ENCODE measurements at regions not wholly inside any gene's neighbourhood (a gene's known extent, or its start where the extent isn't known, plus 50 kb on each side); places are given as distances from the start of the nearest gene placed in this dataset.

GRCh38 chr1:99531578-99532275 is 114.2 kb upstream of the PALMD start:
- Histone ChIP-seq H3K36me3 (no peaks in the 10 kb centered on the region), H3K4me3 (no peak overlapping the region), H3K9me3 (no peaks in the 10 kb centered on the region), H3K4me1 (no peaks in the 10 kb centered on the region), H3K27me3 (no peaks in the 10 kb centered on the region), H3K27ac (no peak overlapping the region)
- no peak for DNase-seq (ENCODE audit: low spot score in 2 of 2)
- TF ChIP-seq POLR2AphosphoS5 (IDR thresholded peaks at IDR 0.05) (no peak), POLR2A (IDR thresholded peaks at IDR 0.05) (no peak), CTCF (IDR thresholded peaks at IDR 0.05) (no peak)
- intact Hi-C loops (cut with DNase I; ENCODE audit: low total_unique reads) = no loop called here

- no peaks in the 10 kb centered on the region for H3K27me3 ChIP-seq
- H3K36me3 ChIP-seq = no peaks in the 10 kb centered on the region
- no peak for DNase-seq (ENCODE audit: low spot score in 2 of 2)
- H3K9me3 ChIP-seq = no peaks in the 10 kb centered on the region
- intact Hi-C loops (cut with DNase I; ENCODE audit: low total_unique reads) = no loop called here
- H3K4me3 ChIP-seq = no peak overlapping the region
- no peak for TF ChIP-seq POLR2AphosphoS5 (IDR thresholded peaks at IDR 0.05)
- no peak for TF ChIP-seq POLR2A (IDR thresholded peaks at IDR 0.05)
- TF ChIP-seq CTCF (IDR thresholded peaks at IDR 0.05) = no peak
- H3K27ac ChIP-seq = no peak overlapping the region
- H3K4me1 ChIP-seq = no peaks in the 10 kb centered on the region
Observed at GRCh38 chr1:99532276-99532580, 113.7 kb upstream of the PALMD start.

- H3K27ac ChIP-seq = no peak overlapping the region
- no peaks in the 10 kb centered on the region for H3K9me3 ChIP-seq
- no peaks in the 10 kb centered on the region for H3K4me1 ChIP-seq
- H3K36me3 ChIP-seq = no peaks in the 10 kb centered on the region
- H3K4me3 ChIP-seq = no peak overlapping the region
- TF ChIP-seq CTCF (IDR thresholded peaks at IDR 0.05) (no peak), POLR2A (IDR thresholded peaks at IDR 0.05) (no peak), POLR2AphosphoS5 (IDR thresholded peaks at IDR 0.05) (no peak)
- intact Hi-C loops (cut with DNase I; ENCODE audit: low total_unique reads) = no loop called here
- H3K27me3 ChIP-seq = no peaks in the 10 kb centered on the region
- DNase-seq (ENCODE audit: low spot score in 2 of 2) = no peak
Observed at GRCh38 chr1:99533909-99534637, 111.8 kb upstream of the PALMD start.

GRCh38 chr1:99534638-99534930 is 111.3 kb upstream of the PALMD start:
- H3K4me1 ChIP-seq = no peaks in the 10 kb centered on the region
- intact Hi-C loops (cut with DNase I; ENCODE audit: low total_unique reads) = no loop called here
- H3K9me3 ChIP-seq = no peaks in the 10 kb centered on the region
- DNase-seq (ENCODE audit: low spot score in 2 of 2) = no peak
- H3K36me3 ChIP-seq = no peaks in the 10 kb centered on the region
- TF ChIP-seq CTCF (IDR thresholded peaks at IDR 0.05) (no peak), POLR2AphosphoS5 (IDR thresholded peaks at IDR 0.05) (no peak), POLR2A (IDR thresholded peaks at IDR 0.05) (no peak)
- H3K4me3 ChIP-seq = no peak overlapping the region
- no peaks in the 10 kb centered on the region for H3K27me3 ChIP-seq
- peak overlapping the region in 1 of 2 donors; percentile 1 for H3K27ac ChIP-seq

- intact Hi-C loops (cut with DNase I; ENCODE audit: low total_unique reads) = no loop called here
- Histone ChIP-seq H3K4me3 (no peak overlapping the region), H3K27ac (peak overlapping the region in 1 of 2 donors; percentile 1), H3K4me1 (no peaks in the 10 kb centered on the region), H3K36me3 (no peaks in the 10 kb centered on the region), H3K27me3 (no peaks in the 10 kb centered on the region), H3K9me3 (no peaks in the 10 kb centered on the region)
- no peak for TF ChIP-seq POLR2AphosphoS5 (IDR thresholded peaks at IDR 0.05)
- no peak for TF ChIP-seq POLR2A (IDR thresholded peaks at IDR 0.05)
- no peak for TF ChIP-seq CTCF (IDR thresholded peaks at IDR 0.05)
- no peak for DNase-seq (ENCODE audit: low spot score in 2 of 2)
Observed at GRCh38 chr1:99535470-99536164, 110.3 kb upstream of the PALMD start.
